CD4-positive, alpha-beta memory T cell (primary cell): ENCODE measurements at regions not wholly inside any gene's neighbourhood (a gene's known extent, or its start where the extent isn't known, plus 50 kb on each side); places are given as distances from the start of the nearest gene placed in this dataset.

Source experiments
- CTCF ChIA-PET: fragments of 350-600 bp; sonication (Branson Sonifier 250); formaldehyde crosslinking; loops from one replicate; lab custom pipeline; 2021; ENCODE audit warnings: inconsistent platforms; ENCODE audit not compliant: partially characterized antibody; lab: Charles Lee
- POLR2A ChIA-PET: fragments of 350-600 bp; sonication (Branson Sonifier 250); formaldehyde crosslinking; loops from one replicate; lab custom pipeline; 2021; ENCODE audit not compliant: partially characterized antibody; lab: Charles Lee
- DNase-seq, 5 donors: peaks; one replicate each; pipeline versions ENCODE4 v3.0.0 to v3.0.0-alpha.2; 2020 to 2022; ENCODE audit warnings: mixed read lengths in 1 of 5
- H3K27ac ChIP-seq: one replicate; pipeline ENCODE4 v1.7.0; 2013; ENCODE audit warnings: low read depth, low read length
- H3K27me3 ChIP-seq: 2 replicates; pipeline ENCODE4 v1.7.0; 2013; ENCODE audit warnings: mild to moderate bottlenecking, low read length, moderate library complexity; ENCODE audit not compliant: insufficient read depth
- H3K36me3 ChIP-seq: 2 replicates; pipeline ENCODE4 v1.7.0; 2013; ENCODE audit warnings: mild to moderate bottlenecking, low read length, moderate library complexity; ENCODE audit not compliant: insufficient read depth
- H3K4me1 ChIP-seq: 2 replicates; pipeline ENCODE4 v1.7.0; 2013; ENCODE audit warnings: mild to moderate bottlenecking, low read length, moderate library complexity; ENCODE audit not compliant: insufficient read depth
- H3K4me3 ChIP-seq, 2 donors: one replicate each; pipeline ENCODE4 v1.7.0; 2013; ENCODE audit warnings: low read length in 2 of 2, mild to moderate bottlenecking in 1 of 2
- H3K9me3 ChIP-seq, 2 donors: one replicate each; pipeline ENCODE4 v1.7.0; 2013; ENCODE audit warnings: low read length in 2 of 2, control low read depth in 1 of 2; ENCODE audit not compliant: control insufficient read depth in 1 of 2
- H3K27ac Mint-ChIP-seq, 7 donors: one replicate each; pipeline ENCODE4 v1.8.0; 2020 to 2021; ENCODE audit warnings: mixed read lengths in 7 of 7, mild to moderate bottlenecking in 6 of 7, inconsistent platforms in 3 of 7, moderate library complexity in 3 of 7
- H3K27me3 Mint-ChIP-seq, 2 donors: one replicate each; pipeline ENCODE4 v1.8.0; 2020 to 2021; ENCODE audit warnings: mixed read lengths in 2 of 2
- H3K36me3 Mint-ChIP-seq, 2 donors: one replicate each; pipeline ENCODE4 v1.8.0; 2020 to 2021; ENCODE audit warnings: mixed read lengths in 2 of 2, inconsistent platforms in 1 of 2, mild to moderate bottlenecking in 1 of 2
- H3K4me1 Mint-ChIP-seq, 4 donors: one replicate each; pipeline ENCODE4 v1.8.0; 2020 to 2021; ENCODE audit warnings: mixed read lengths in 4 of 4, mild to moderate bottlenecking in 1 of 4
- H3K4me3 Mint-ChIP-seq, 8 donors: one replicate each; pipeline ENCODE4 v1.8.0; 2020 to 2021; ENCODE audit warnings: mixed read lengths in 8 of 8, mild to moderate bottlenecking in 7 of 8, moderate library complexity in 6 of 8, inconsistent platforms in 3 of 8
- H3K9me3 Mint-ChIP-seq, 8 donors: one replicate each; pipeline ENCODE4 v1.8.0; 2020 to 2021; ENCODE audit warnings: mixed read lengths in 8 of 8, mild to moderate bottlenecking in 5 of 8, inconsistent platforms in 3 of 8, moderate library complexity in 1 of 8
- intact Hi-C: fragments of 100-400 bp; cut with micrococcal nuclease; formaldehyde crosslinking; loops from one replicate; pipeline ENCODE4 v1.15.1; 2023

DNA sequence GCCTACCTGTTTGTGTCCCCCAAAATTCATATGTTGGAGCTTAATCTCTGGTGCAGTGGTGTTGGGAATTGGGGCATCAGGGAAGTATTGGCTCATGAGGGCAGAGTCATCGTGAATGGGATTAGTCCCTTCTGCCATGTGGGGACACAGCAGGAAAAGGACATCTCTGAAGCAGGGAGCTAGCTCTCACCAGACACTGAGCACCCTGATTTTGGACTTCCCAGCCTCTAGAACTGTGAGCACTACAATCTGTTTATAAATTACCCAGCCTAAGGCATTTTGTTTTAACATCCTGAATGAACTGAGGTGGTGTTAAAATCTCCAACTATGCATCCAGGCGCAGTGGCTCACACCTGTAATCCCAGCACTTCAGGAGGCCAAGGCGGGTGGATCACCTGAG is 206.0 kb downstream of the SEC14L1 start:
- H3K4me3 Mint-ChIP-seq: no peak overlapping the region
- Histone ChIP-seq H3K27me3 (no peaks in the 10 kb centered on the region), H3K36me3 (no peaks in the 10 kb centered on the region), H3K4me3 (no peak overlapping the region), H3K4me1 (peaks cover 56% of the 10 kb centered on the region), H3K9me3 (no peaks in the 10 kb centered on the region), H3K27ac (no peak overlapping the region)
- intact Hi-C loops: no loop called here
- no peak for DNase-seq
- no peaks in the 10 kb centered on the region for H3K27me3 Mint-ChIP-seq
- no peaks in the 10 kb centered on the region for H3K9me3 Mint-ChIP-seq
- ChIA-PET CTCF (interaction anchor here (0.7 to 3.5 kb wide), 6 partner anchors 11 to 248 kb away, joined by 3 to 20 read pairs (median 3); no protein-coding TSS in a partner anchor), POLR2A (interaction anchor here (1.1 to 2.7 kb wide), 8 partner anchors 8 to 36 kb away, joined by 3 to 16 read pairs (median 6); no protein-coding TSS in a partner anchor)
- H3K36me3 Mint-ChIP-seq: no peaks in the 10 kb centered on the region
- peak overlapping the region in 1 of 7 donors; percentile 4 for H3K27ac Mint-ChIP-seq
- peaks cover 36 to 61% (median 49%) of the 10 kb centered on the region in 4 donors for H3K4me1 Mint-ChIP-seq

DNA sequence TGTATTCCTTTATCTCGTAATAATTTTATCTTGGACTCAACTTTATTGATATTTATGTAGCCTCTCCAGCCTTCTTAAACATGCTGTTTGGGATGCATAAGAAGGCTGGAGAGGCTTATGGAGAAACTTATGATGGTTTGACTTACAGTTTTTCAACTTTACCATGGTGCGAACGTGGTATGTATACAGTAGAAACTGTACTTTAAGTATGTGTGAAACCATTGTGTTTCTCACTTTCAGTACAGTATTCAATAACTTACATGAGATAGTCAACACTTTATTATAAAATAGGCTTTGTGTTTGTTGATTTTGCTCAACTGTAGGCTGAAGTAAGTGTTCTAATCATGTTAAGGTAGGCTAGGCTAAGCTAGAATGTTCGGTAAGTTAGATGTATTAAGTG is 206.8 kb downstream of the SEC14L1 start:
- no peaks in the 10 kb centered on the region for H3K27me3 ChIP-seq
- no peak for DNase-seq
- H3K27ac ChIP-seq: no peak overlapping the region
- Mint-ChIP-seq H3K4me3 (no peak overlapping the region), H3K9me3 (no peaks in the 10 kb centered on the region), H3K4me1 (peaks cover 33 to 58% (median 44%) of the 10 kb centered on the region in 4 donors), H3K36me3 (no peaks in the 10 kb centered on the region), H3K27me3 (no peaks in the 10 kb centered on the region), H3K27ac (no peak overlapping the region)
- H3K4me1 ChIP-seq: peaks cover 51% of the 10 kb centered on the region
- intact Hi-C loops: no loop called here
- POLR2A ChIA-PET: interaction anchor here (1.0 to 2.7 kb wide), 5 partner anchors 15 to 29 kb away, joined by 4 to 8 read pairs (median 7); no protein-coding TSS in a partner anchor
- H3K9me3 ChIP-seq: no peaks in the 10 kb centered on the region
- H3K4me3 ChIP-seq: no peak overlapping the region
- H3K36me3 ChIP-seq: no peaks in the 10 kb centered on the region
- CTCF ChIA-PET: interaction anchor here (1.1 to 3.5 kb wide), 3 partner anchors 11 to 29 kb away, joined by 3 to 20 read pairs (median 3); no protein-coding TSS in a partner anchor

DNA sequence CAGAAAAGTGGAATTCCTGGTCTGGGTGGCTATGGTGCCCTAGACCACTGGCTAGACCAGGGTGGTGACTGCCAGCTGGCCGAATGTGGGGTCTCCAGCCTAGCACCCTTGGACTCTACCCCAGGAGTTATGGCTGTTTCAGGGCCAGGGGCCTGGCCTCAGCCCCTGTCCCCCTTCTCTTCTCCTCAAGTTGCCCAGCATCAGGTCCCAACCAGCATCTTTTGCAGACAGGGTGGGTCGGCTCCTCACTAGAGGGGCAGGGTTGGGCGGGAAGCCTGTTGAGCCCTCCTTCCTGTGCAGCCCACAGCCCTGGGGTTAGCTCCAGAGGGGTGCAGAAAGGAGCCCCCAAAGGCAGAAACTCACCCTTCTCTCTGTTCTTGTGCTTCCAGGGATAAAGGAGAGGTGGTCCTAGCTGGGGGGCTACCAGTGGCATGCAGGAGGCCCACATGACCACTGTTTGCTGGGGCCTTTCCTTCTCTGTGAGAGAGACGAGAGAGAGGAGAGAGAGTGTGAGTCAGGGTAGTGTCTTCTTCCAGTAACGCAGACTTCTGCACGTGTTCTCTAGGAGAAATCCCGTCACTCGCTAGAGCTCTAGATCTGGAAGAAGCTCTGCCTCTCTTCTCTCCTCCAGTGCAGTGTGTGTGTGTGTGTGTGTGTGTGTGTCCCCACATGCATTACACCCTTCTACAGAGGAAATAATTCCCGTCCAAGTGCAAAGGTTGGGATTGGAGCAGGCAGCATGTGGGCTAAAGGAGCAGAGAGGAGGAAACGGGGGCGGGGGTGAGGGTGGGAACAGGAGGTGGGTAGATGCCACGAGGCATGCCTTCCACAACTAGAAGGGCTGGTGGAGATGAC is 209.4 kb downstream of the SEC14L1 start:
- Mint-ChIP-seq H3K9me3 (no peaks in the 10 kb centered on the region), H3K4me1 (peaks cover 13 to 44% (median 26%) of the 10 kb centered on the region in 4 donors), H3K36me3 (no peaks in the 10 kb centered on the region), H3K27me3 (no peaks in the 10 kb centered on the region), H3K27ac (peak overlapping the region in 1 of 7 donors; percentile 75), H3K4me3 (peak overlapping the region in 1 of 8 donors; percentile 20)
- intact Hi-C loops: no loop called here
- Histone ChIP-seq H3K36me3 (no peaks in the 10 kb centered on the region), H3K4me3 (no peak overlapping the region), H3K27me3 (no peaks in the 10 kb centered on the region), H3K9me3 (no peaks in the 10 kb centered on the region), H3K27ac (no peak overlapping the region), H3K4me1 (peaks cover 24% of the 10 kb centered on the region)
- DNase-seq: no peak
- ChIA-PET CTCF (interaction anchor here (0.8 to 1.3 kb wide), 3 partner anchors 18 to 145 kb away, joined by 3 read pairs; no protein-coding TSS in a partner anchor), POLR2A (interaction anchor here (1.0 to 2.4 kb wide), 6 partner anchors 18 to 84 kb away, joined by 3 to 9 read pairs (median 4); no protein-coding TSS in a partner anchor)

DNA sequence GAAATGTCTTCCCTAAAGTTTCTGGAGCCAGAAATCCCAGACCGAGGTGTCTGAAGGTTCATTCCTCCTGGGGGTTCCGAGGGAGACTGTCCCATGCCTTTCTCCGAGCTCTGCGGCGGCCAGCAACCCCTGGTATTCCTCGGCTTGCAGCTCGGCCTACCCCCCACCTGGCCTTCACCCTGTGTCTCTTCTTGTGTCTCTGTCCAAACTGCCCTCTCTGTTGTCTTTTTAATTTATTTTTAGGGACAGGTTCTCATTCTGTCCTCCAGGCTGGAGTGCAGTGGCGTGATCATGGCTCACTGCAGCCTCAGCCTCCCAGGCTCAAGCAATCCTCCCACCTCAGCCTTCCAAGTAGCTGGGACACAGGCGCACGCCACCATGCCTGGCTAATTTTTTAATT is 211.7 kb downstream of the SEC14L1 start:
- Histone ChIP-seq H3K27ac (no peak overlapping the region), H3K9me3 (no peaks in the 10 kb centered on the region), H3K36me3 (no peaks in the 10 kb centered on the region), H3K4me3 (no peak overlapping the region), H3K27me3 (no peaks in the 10 kb centered on the region), H3K4me1 (peaks cover 13% of the 10 kb centered on the region)
- Mint-ChIP-seq H3K4me1 (peaks cover 9 to 49% (median 24%) of the 10 kb centered on the region in 4 donors), H3K27ac (peak overlapping the region in 1 of 7 donors; percentile 72), H3K27me3 (no peaks in the 10 kb centered on the region), H3K36me3 (no peaks in the 10 kb centered on the region), H3K9me3 (peaks cover 0 to 10% (median 0%) of the 10 kb centered on the region in 8 donors), H3K4me3 (peak overlapping the region in 1 of 8 donors; percentile 31)
- intact Hi-C loops: no loop called here
- POLR2A ChIA-PET: no interaction called here
- CTCF ChIA-PET: interaction anchor here (1.1 to 1.5 kb wide), 2 partner anchors 10 to 12 kb away, joined by 3 read pairs; no protein-coding TSS in a partner anchor
- DNase-seq: no peak

DNA sequence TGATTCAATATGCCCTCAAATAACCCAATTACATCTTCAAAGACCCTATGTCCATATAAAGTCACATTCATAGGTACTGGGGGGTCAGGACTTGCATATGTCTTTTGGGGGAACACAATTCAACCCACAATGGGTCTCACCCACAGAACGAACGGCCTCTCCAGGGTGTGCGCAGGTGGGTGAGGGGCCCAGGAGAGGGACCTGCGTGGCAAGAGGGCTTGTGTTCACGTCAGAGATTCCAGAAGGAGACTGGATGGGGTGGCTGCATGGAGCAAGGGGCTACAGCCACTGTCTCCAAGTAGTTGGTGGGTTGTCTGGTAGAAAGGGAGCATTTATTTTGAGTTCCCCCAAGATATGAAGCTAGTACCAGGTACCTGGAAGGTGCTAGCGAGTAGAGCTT is 212.2 kb downstream of the SEC14L1 start:
- DNase-seq: no peak

DNA sequence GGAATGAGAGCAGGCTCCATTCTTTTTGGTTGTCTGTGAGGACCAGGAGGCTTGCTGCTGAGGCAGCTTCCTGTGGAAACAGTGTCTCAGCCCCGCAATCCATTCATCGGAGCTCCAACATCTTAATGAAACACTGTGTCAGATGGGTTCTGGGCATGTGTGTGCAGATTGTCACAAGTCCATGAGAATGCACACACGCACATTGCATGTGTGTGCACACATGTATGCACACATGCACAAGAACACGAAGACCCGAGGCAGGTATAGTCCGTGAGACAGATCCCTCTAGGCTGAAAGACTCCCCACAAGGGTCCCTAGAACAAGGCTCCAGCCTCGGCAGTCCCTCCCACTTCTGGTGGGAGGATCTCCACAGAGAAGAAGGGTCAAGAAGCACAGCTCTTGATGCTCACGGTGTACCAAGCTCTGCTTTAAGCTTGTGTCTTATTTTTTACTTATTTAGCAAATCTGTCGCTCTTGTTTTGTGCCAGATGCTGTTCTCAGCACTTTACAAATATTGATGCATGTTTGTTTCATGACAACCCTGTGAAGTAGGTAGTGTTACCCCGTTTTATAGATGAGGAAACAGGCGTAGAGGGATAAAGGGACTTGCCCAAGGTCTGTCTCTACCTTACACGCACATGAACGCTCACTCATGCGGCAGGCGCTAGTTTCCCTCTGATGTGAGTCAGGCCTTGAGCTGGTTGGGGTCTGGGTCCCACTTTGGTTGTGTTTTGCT is 213.1 kb downstream of the SEC14L1 start:
- ChIA-PET CTCF (interaction anchor here (1.5 to 2.0 kb wide), 2 partner anchors 9 to 12 kb away, joined by 3 to 7 read pairs; no protein-coding TSS in a partner anchor), POLR2A (interaction anchor here (0.5 to 1.7 kb wide), 4 partner anchors 9 to 960 kb away, joined by 3 to 5 read pairs (median 4); no protein-coding TSS in a partner anchor)
- Mint-ChIP-seq H3K4me3 (no peak overlapping the region), H3K9me3 (peaks cover 0 to 10% (median 0%) of the 10 kb centered on the region in 8 donors), H3K27ac (peak overlapping the region in 2 of 7 donors; percentile 9 to 35), H3K36me3 (no peaks in the 10 kb centered on the region), H3K4me1 (peaks cover 10 to 53% (median 24%) of the 10 kb centered on the region in 4 donors), H3K27me3 (no peaks in the 10 kb centered on the region)
- Histone ChIP-seq H3K36me3 (no peaks in the 10 kb centered on the region), H3K27ac (no peak overlapping the region), H3K9me3 (no peaks in the 10 kb centered on the region), H3K27me3 (no peaks in the 10 kb centered on the region), H3K4me3 (no peak overlapping the region), H3K4me1 (peaks cover 13% of the 10 kb centered on the region)
- intact Hi-C loops: no loop called here
- no peak for DNase-seq

More for the DNA sequence above, 212.2 kb downstream of the SEC14L1 start:
- peak overlapping the region in 1 of 7 donors; percentile 35 for H3K27ac Mint-ChIP-seq
- ChIA-PET POLR2A (interaction anchor here (0.5 to 1.7 kb wide), 2 partner anchors 20 to 961 kb away, joined by 3 to 5 read pairs; no protein-coding TSS in a partner anchor), CTCF (interaction anchor here (1.1 to 2.0 kb wide), 3 partner anchors 10 to 12 kb away, joined by 3 to 7 read pairs (median 3); no protein-coding TSS in a partner anchor)
- H3K27me3 Mint-ChIP-seq: no peaks in the 10 kb centered on the region
- no peak overlapping the region for H3K4me3 Mint-ChIP-seq
- intact Hi-C loops: no loop called here
- H3K9me3 Mint-ChIP-seq: peaks cover 0 to 10% (median 0%) of the 10 kb centered on the region in 8 donors
- Histone ChIP-seq H3K4me1 (peaks cover 13% of the 10 kb centered on the region), H3K9me3 (no peaks in the 10 kb centered on the region), H3K27ac (no peak overlapping the region), H3K36me3 (no peaks in the 10 kb centered on the region), H3K27me3 (no peaks in the 10 kb centered on the region), H3K4me3 (no peak overlapping the region)
- no peaks in the 10 kb centered on the region for H3K36me3 Mint-ChIP-seq
- peaks cover 12 to 54% (median 24%) of the 10 kb centered on the region in 4 donors for H3K4me1 Mint-ChIP-seq
